CD4-positive, CD25-positive, alpha-beta regulatory T cell (primary cell): ENCODE measurements at regions not wholly inside any gene's neighbourhood (a gene's known extent, or its start where the extent isn't known, plus 50 kb on each side); places are given as distances from the start of the nearest gene placed in this dataset.
"Not testable (repeated sequence)": the region's sequence is repeated elsewhere in the genome, so short reads cannot be mapped to it uniquely, and the experiment has no call there.

Experiments used
- ATAC-seq, 2 donors: fragments of 150-1000 bp; cut with Tn5 transposase; one replicate each; pipeline ENCODE4 v1.10.0; 2021; ENCODE audit warnings: low read depth in 2 of 2, moderate number of reproducible peaks in 2 of 2, moderate library complexity in 1 of 2
- DNase-seq, 3 donors: peaks; one replicate each; pipeline versions ENCODE4 v3.0.0 to v3.0.0-alpha.2; 2012 to 2022; ENCODE audit warnings: mixed read lengths in 1 of 3
- H3K27ac ChIP-seq: one replicate; pipeline ENCODE4 v1.7.0; 2013; ENCODE audit warnings: mild to moderate bottlenecking, low read length; ENCODE audit not compliant: insufficient read depth, poor library complexity, severe bottlenecking
- H3K27me3 ChIP-seq: one replicate; pipeline ENCODE4 v1.7.0; 2013; ENCODE audit warnings: low read length; ENCODE audit not compliant: control insufficient read depth, insufficient read depth
- H3K36me3 ChIP-seq: one replicate; pipeline ENCODE4 v1.7.0; 2013; ENCODE audit warnings: mild to moderate bottlenecking, low read length, moderate library complexity; ENCODE audit not compliant: control insufficient read depth, insufficient read depth
- H3K4me1 ChIP-seq: 2 replicates; pipeline ENCODE4 v1.7.0; 2013; ENCODE audit warnings: mild to moderate bottlenecking, low read length; ENCODE audit not compliant: insufficient read depth, control insufficient read depth, poor library complexity, severe bottlenecking
- H3K4me3 ChIP-seq: one replicate; pipeline ENCODE4 v1.7.0; 2013; ENCODE audit warnings: low read depth, mild to moderate bottlenecking, low read length, moderate library complexity
- H3K9me3 ChIP-seq, 2 experiments: 1 replicate in 1 of 2; 2 replicates in 1 of 2; pipeline ENCODE4 v1.7.0; 2013; ENCODE audit warnings: low read length in 2 of 2, mild to moderate bottlenecking in 1 of 2, moderate library complexity in 1 of 2; ENCODE audit not compliant: control insufficient read depth in 2 of 2
- H3K27ac Mint-ChIP-seq, 3 donors: one replicate each; pipeline ENCODE4 v1.8.0; 2020 to 2022; ENCODE audit warnings: mild to moderate bottlenecking in 3 of 3, mixed read lengths in 3 of 3, moderate library complexity in 2 of 3
- H3K27me3 Mint-ChIP-seq: one replicate; pipeline ENCODE4 v1.8.0; 2022; ENCODE audit warnings: mild to moderate bottlenecking, mixed read lengths
- H3K36me3 Mint-ChIP-seq: one replicate; pipeline ENCODE4 v1.8.0; 2020; ENCODE audit warnings: mixed read lengths
- H3K4me1 Mint-ChIP-seq, 4 donors: one replicate each; pipeline ENCODE4 v1.8.0; 2020 to 2022; ENCODE audit warnings: mixed read lengths in 4 of 4, mild to moderate bottlenecking in 1 of 4
- H3K4me3 Mint-ChIP-seq, 4 donors: one replicate each; pipeline ENCODE4 v1.8.0; 2020 to 2022; ENCODE audit warnings: mild to moderate bottlenecking in 4 of 4, mixed read lengths in 4 of 4, moderate library complexity in 3 of 4
- H3K9me3 Mint-ChIP-seq, 7 donors: one replicate each; pipeline ENCODE4 v1.8.0; 2020 to 2022; ENCODE audit warnings: mixed read lengths in 7 of 7, mild to moderate bottlenecking in 3 of 7, moderate library complexity in 2 of 7

DNA sequence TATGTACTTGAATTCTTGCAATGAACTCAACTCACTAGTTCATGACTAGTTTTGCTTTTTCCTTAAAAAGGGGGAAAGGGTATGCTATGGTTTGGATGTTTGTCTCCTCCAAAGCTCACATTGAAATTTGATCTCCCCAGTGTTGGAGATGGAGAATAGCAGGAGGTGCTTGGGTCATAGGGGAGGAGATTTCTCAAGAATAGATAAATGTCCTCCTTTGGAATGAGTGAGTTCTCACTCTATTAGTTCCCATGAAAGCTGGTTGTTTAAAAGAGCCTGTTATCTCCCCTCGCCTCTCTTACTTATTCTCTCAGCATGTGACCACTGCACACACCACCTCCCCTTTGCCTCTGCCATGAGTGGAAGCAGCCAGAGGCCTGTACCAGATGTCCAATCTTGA, 109.4 kb upstream of the INTU start:
- Mint-ChIP-seq H3K27me3 (no peaks in the 10 kb centered on the region), H3K4me1 (no peaks in the 10 kb centered on the region), H3K36me3 (no peaks in the 10 kb centered on the region), H3K9me3 (peaks cover 0 to 2% (median 0%) of the 10 kb centered on the region in 7 donors), H3K4me3 (no peak overlapping the region), H3K27ac (no peak overlapping the region)
- H3K9me3 ChIP-seq = no peaks in the 10 kb centered on the region
- H3K36me3 ChIP-seq = no peaks in the 10 kb centered on the region
- no peaks in the 10 kb centered on the region for H3K4me1 ChIP-seq
- no peaks in the 10 kb centered on the region for H3K27me3 ChIP-seq
- DNase-seq = no peak
- no peak overlapping the region for H3K4me3 ChIP-seq
- no peak overlapping the region for H3K27ac ChIP-seq
- ATAC-seq = no peak

DNA sequence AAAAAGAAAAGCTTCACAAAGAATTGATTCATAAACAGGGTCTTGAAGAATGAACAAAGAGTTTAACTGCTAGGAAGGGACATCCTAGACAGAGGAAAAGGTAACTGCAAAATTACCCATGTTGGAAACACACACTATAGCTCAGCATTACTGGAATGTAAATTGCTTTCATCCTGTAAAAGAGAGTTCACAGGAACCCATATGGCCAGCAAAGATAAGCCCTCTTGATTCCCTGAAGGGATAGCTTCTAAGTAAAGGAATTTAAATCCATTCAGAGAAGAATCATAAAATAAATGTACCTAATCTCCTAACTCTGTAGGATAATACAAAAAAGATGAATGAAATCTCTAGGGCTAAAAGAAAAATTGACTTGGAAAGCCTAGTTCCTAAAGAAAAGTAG, 107.1 kb upstream of the INTU start:
- Mint-ChIP-seq H3K27me3 (no peaks in the 10 kb centered on the region), H3K4me3 (no peak overlapping the region), H3K36me3 (no peaks in the 10 kb centered on the region), H3K9me3 (peaks cover 0 to 2% (median 0%) of the 10 kb centered on the region in 7 donors), H3K27ac (no peak overlapping the region), H3K4me1 (no peaks in the 10 kb centered on the region)
- ATAC-seq (no peak), DNase-seq (no peak)
- H3K9me3 ChIP-seq = no peaks in the 10 kb centered on the region
- no peak overlapping the region for H3K4me3 ChIP-seq
- no peaks in the 10 kb centered on the region for H3K36me3 ChIP-seq
- H3K27ac ChIP-seq = no peak overlapping the region
- no peaks in the 10 kb centered on the region for H3K27me3 ChIP-seq
- no peaks in the 10 kb centered on the region for H3K4me1 ChIP-seq

DNA sequence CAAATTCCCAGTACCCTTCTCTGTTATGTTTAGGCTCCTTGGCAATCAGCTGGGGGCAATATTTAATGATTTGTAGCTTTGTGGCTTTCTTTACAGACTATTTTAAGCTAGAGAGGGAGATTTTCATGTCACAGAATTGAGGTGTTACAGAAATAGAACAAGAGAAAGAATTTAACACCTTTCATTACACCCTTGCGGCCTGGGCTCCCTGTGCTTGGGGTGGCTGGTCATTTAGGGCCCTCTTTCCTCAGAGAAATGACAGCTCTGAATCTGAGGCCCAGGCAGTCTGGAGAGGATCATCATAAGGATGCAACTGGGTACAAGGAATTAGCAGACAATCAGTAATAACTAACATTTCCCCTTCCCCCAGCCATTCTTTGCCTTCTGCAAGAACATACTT, 104.5 kb upstream of the INTU start:
- Mint-ChIP-seq H3K27ac (no peak overlapping the region), H3K27me3 (no peaks in the 10 kb centered on the region), H3K9me3 (peaks cover 0 to 2% (median 0%) of the 10 kb centered on the region in 7 donors), H3K4me3 (no peak overlapping the region), H3K4me1 (no peaks in the 10 kb centered on the region), H3K36me3 (no peaks in the 10 kb centered on the region)
- ATAC-seq (no peak), DNase-seq (no peak)
- H3K4me1 ChIP-seq = no peaks in the 10 kb centered on the region
- H3K9me3 ChIP-seq = no peaks in the 10 kb centered on the region
- no peak overlapping the region for H3K4me3 ChIP-seq
- H3K36me3 ChIP-seq = no peaks in the 10 kb centered on the region
- no peak overlapping the region for H3K27ac ChIP-seq
- H3K27me3 ChIP-seq = no peaks in the 10 kb centered on the region

DNA sequence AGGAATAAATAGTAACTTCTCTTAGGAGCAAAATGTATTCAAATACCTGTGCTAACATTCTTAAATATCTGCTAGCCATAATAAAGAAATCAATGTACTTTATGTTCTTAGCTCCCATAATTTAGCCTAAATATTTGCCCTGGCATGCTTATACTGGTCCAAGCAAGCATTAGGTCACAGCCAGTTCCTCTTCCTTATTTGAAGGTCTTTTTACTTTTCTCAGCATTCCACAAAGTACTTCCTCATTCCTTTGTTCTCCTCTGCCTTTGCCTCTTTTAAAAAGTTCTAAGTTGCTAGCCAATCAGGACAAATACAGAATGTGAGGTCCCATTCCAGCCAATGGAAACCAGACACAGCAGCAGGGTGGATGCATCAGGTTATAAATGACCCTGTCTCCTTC, 102.9 kb upstream of the INTU start:
- H3K27me3 ChIP-seq, DNase-seq, H3K4me1 ChIP-seq, H3K4me1 Mint-ChIP-seq, H3K4me3 Mint-ChIP-seq, H3K27me3 Mint-ChIP-seq, H3K36me3 Mint-ChIP-seq, H3K36me3 ChIP-seq, H3K9me3 Mint-ChIP-seq, H3K27ac Mint-ChIP-seq, H3K27ac ChIP-seq, ATAC-seq, H3K9me3 ChIP-seq, H3K4me3 ChIP-seq: not testable (repeated sequence)

DNA sequence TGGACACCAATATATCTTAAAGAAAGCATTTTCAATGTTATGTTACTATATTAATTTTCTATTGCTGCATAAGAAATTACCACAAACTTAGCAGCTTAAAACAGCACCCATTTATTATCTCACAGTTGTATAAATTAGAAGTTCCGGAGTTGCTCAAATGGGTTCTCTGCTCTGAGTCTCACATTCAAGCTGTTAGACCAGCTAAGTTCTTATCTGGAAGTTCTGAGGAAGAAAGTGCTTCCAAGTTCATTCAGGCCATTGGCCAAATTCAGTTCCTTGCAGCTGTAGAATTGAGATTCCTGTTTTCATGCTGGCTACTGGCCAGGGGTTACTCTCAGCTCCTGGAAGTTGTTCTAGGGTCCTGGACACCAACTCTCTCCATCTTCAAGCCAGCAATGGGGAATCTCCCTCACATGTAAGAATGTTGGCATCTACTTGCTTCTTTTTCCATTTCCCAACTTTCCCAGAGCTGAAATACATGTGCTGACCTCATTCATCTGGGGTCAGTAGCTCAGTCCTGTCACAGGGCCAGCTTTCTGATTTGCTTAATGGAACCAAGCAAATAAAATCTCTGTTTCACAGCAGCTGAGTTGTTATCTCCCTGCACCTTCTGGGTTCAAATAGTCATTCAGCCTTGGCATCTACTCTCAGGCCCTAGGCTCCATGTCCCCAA, 99.6 kb upstream of the INTU start:
- Histone ChIP-seq H3K36me3 (no peaks in the 10 kb centered on the region), H3K4me3 (no peak overlapping the region), H3K9me3 (no peaks in the 10 kb centered on the region), H3K27ac (no peak overlapping the region), H3K4me1 (no peaks in the 10 kb centered on the region), H3K27me3 (no peaks in the 10 kb centered on the region)
- Mint-ChIP-seq H3K4me3 (no peak overlapping the region), H3K4me1 (no peaks in the 10 kb centered on the region), H3K36me3 (no peaks in the 10 kb centered on the region), H3K27me3 (no peaks in the 10 kb centered on the region), H3K27ac (no peak overlapping the region), H3K9me3 (peaks cover 0 to 6% (median 2%) of the 10 kb centered on the region in 7 donors)
- DNase-seq (no peak), ATAC-seq (no peak)

DNA sequence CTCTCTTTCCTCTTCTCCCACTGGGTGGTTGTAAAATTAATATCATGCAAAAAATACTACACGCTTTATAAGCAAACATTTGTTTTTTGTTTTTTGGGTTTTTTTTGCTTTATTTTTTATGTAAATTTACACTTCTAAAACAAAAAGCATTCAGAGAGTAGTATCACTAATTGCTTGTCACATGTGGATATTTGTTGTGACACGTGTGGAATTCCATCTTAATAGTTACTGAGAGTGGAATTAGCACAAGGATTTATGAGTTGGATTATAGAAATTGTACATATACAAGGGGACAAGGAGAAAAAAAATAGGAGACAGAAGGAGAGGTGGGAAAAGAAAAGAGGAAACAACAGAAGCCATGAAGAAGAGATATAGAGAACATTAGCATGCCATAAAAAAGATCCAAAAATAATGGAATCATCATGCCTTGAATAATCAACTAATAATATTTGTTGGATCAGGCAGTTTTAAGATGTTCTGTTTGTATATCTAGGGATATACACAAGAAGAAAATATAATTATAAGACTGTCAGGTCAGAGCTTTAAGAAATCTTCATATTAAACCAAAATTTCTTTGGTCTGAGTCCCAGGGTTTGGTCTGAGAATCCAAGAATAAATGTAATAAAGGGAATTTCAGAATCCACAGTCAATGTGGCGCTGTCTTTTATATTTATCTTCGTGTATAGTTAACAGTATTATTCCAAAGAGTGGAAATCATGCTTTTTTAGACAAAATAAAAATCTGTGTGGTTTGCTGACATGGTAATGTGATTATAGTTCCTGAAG, 98.5 kb upstream of the INTU start:
- Histone ChIP-seq H3K27me3 (no peaks in the 10 kb centered on the region), H3K4me1 (no peaks in the 10 kb centered on the region), H3K9me3 (no peaks in the 10 kb centered on the region), H3K36me3 (no peaks in the 10 kb centered on the region), H3K4me3 (no peak overlapping the region), H3K27ac (no peak overlapping the region)
- Mint-ChIP-seq H3K36me3 (no peaks in the 10 kb centered on the region), H3K4me1 (no peaks in the 10 kb centered on the region), H3K27ac (no peak overlapping the region), H3K9me3 (peaks cover 0 to 6% (median 2%) of the 10 kb centered on the region in 7 donors), H3K27me3 (no peaks in the 10 kb centered on the region), H3K4me3 (no peak overlapping the region)
- DNase-seq (no peak), ATAC-seq (no peak)

DNA sequence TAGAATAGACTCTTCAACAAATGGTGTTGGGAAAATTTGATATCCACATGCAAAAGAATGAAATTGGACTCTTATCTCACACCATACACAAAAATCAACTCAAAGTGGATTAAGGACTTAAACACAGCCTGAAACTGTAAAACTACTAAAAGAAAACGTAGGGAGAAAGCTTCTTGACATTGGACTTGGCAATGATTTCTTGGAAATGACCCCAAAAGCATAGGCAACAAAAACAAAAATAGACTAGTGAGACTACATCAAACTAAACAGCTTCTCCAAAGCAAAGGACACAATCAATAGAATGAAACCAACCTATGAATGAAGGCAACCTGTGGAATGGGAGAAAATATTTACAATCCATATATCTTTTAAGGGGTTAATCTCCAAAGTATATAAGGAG, 94.7 kb upstream of the INTU start:
- Histone ChIP-seq H3K27ac (no peak overlapping the region), H3K4me1 (no peaks in the 10 kb centered on the region), H3K36me3 (no peaks in the 10 kb centered on the region), H3K9me3 (no peaks in the 10 kb centered on the region), H3K27me3 (no peaks in the 10 kb centered on the region), H3K4me3 (no peak overlapping the region)
- Mint-ChIP-seq H3K27ac (no peak overlapping the region), H3K27me3 (peaks cover 4% of the 10 kb centered on the region), H3K9me3 (peaks cover 0 to 9% (median 0%) of the 10 kb centered on the region in 7 donors), H3K4me3 (no peak overlapping the region), H3K4me1 (no peaks in the 10 kb centered on the region), H3K36me3 (no peaks in the 10 kb centered on the region)
- DNase-seq = no peak
- no peak for ATAC-seq

DNA sequence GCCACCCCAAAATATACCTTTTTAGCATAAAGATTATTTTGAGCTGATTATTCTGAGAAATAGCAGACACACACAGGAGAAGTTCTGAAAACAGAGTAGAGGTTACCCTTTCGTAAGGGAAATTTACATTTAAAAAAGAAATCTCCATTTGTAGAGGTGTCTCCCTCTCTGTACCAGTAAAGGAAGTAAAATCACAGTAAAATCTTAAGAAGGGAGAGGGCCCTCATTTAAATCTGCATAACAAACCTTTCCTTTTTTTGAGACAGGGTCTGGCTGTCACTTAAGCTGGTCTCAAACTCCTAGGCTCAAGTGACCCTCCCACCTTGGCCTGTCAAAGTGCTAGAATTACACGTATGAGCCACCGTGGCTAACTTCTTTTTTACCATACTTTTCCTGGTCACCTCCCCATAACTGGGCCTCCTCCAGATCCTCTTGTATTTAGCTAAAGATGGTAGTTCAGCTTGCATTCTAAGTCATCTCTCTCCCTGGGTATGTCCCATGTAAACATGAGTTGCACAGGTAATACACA, 92.2 kb upstream of the INTU start:
- H3K36me3 Mint-ChIP-seq = no peaks in the 10 kb centered on the region
- no peak for ATAC-seq
- Histone ChIP-seq H3K9me3 (no peaks in the 10 kb centered on the region), H3K36me3 (no peaks in the 10 kb centered on the region), H3K27me3 (no peaks in the 10 kb centered on the region), H3K4me1 (no peaks in the 10 kb centered on the region), H3K27ac (no peak overlapping the region), H3K4me3 (no peak overlapping the region)
- peaks cover 0 to 9% (median 0%) of the 10 kb centered on the region in 7 donors for H3K9me3 Mint-ChIP-seq
- no peak for DNase-seq
- no peak overlapping the region for H3K27ac Mint-ChIP-seq
- no peak overlapping the region for H3K4me3 Mint-ChIP-seq
- no peaks in the 10 kb centered on the region for H3K4me1 Mint-ChIP-seq
- H3K27me3 Mint-ChIP-seq = peaks cover 4% of the 10 kb centered on the region
